T-helper 1 cell (primary cell): ENCODE measurements at regions not wholly inside any gene's neighbourhood (a gene's known extent, or its start where the extent isn't known, plus 50 kb on each side); places are given as distances from the start of the nearest gene placed in this dataset.
"Not testable (repeated sequence)": the region's sequence is repeated elsewhere in the genome, so short reads cannot be mapped to it uniquely, and the experiment has no call there.

Experiments
- DNase-seq, 5 donors: peaks; one replicate each; pipeline ENCODE4 v3.0.0-alpha.2; 2012 to 2020

DNA sequence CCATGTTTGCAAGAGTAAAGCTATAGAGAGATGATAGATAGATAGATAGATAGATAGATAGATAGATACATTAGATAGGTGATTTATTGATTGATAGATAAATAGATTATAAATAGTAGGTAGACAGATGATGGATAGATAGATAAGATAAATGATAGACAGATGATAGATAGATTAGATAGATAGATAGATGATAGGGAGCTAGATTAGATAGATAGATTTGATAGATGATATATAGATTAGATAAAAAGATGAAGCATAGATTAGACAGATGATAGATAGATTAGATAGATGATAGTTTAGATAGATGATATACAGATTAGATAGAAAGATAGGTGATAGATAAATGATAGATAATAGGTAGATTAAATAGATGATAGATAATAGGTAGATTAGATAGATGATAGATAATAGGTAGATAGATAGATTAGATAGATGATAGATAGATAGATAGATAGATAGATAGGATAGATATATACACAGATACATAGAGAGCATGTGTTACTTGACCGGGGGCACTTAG lies 243.3 kb upstream of the FOXK1 start:
- DNase-seq = no peak

DNA sequence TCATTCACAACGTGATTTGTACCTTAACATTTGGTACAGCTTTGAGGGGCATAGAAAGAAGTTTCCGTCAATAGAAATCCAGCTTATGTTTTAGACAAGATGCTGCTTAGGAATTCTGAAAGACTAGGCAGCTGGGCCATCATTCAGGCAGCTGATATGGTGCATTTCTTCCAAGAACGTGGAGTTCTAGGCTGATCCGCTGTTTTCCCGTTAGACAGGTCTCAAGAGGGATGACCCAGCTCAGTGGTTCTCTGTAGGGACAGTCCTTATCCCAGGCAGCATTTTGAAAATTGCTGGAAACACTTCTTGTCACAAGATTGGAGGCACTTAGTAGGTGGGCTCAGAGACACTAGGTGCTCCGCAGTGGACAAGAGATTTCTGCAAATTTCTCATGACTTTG lies 242.7 kb upstream of the FOXK1 start:
- DNase-seq = no peak

DNA sequence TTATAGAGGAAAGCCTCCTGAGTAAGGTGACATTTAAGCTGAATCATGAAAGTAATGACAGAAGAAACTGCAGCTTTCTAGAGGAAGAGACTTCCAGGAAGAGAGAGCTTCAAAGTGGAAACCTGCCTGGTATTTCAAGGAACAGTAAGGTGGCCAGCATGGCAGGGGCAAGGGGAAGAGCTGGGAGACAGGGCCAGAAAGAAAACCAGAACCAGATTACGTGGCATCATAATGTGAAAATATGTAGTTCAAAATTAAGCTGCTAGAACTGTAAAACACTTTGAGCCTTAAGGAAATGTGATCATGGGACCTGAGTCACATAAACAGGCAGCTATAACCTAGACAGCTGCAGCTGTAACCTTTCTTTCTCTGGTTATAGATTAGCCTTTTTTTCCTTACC lies 238.0 kb upstream of the FOXK1 start:
- no peak for DNase-seq

DNA sequence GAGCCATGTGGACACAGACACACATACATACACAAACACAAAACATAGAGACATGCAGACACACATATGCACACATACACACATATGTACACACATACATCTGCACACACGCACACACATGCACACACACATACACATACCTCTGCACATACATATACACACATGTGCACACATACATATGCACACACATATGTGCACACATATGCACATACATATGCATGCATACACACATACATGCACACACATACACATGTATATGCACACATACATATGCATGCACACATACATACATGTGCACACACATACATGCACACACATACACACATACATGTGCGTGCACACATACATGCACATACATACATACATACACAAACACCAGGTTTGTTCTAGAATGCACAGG lies 236.3 kb upstream of the FOXK1 start:
- no peak for DNase-seq

DNA sequence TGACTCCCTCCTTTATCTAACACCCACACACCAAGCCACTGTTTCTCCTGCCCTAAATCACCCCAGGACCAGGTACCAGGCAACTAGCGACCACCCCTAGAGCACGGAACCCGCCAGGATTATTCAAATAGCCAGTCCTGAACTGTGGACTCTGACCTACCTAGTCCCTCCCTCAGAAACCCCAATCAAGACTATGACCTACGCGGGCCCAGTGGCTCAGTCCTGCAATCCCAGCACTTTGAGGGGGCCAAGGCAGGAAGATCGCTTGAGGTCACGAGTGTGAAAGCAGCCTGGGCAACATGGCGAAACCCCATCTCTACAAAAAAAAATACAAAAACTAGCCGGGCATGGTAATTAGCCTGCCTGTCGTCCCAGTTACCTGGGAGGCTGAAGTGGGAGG lies 232.8 kb upstream of the FOXK1 start:
- DNase-seq = no peak

DNA sequence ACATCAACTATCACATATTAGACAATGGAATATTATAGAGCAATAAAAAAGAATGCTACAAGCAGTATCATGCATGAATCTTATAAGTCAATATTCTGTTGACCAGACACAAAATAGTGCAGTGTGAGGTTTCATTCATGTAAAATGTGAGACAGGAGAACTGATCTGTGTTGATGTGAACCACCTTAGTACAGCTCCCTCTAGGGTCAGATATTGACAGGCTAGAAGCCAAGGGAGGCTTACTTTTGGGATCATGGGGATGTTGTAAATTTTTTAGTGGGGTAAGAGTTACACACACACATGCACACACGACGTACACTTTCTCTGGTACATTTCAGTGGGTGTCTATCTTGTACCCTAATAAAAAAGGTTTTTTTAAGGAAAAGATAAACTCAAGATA lies 231.6 kb upstream of the FOXK1 start:
- no peak for DNase-seq

DNA sequence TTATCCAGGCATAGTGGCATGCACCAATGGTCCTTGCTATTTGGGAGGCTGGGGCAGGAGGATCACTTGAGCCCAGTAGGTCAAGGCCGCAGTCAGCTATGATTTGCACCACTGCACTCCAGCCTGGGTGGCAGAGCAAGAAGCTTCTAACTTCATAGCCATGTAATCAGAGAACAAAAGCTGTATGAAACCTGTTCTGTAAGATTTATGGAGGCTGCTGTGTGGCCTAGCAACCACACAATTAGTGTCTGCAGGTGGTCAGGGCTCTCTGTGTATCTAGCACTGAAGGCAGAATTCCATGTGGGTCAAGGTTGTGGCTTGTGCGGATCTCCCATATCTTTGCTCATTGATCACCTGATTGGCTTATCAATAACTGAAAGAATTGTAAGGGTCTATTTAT lies 221.5 kb upstream of the FOXK1 start:
- DNase-seq = no peak

DNA sequence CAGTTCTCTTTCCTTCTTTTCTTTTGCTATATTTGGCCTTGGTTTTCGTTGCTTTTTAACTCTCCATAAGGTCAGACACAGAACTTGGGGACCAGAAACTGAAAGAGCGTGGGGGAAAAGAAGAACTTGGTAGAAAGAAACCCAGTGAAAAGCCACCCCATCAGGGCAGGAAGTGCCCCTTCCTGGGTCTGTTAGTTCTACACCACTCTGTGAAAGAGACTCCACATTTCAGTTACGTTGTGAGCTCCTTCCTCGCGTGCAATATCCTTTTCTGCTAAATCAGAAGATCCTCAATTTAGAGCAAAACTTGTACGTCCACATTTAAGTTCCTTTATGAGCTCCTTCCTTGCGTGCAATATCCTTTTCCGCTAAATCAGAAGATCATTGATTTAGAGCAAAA lies 220.6 kb upstream of the FOXK1 start:
- no peak for DNase-seq

DNA sequence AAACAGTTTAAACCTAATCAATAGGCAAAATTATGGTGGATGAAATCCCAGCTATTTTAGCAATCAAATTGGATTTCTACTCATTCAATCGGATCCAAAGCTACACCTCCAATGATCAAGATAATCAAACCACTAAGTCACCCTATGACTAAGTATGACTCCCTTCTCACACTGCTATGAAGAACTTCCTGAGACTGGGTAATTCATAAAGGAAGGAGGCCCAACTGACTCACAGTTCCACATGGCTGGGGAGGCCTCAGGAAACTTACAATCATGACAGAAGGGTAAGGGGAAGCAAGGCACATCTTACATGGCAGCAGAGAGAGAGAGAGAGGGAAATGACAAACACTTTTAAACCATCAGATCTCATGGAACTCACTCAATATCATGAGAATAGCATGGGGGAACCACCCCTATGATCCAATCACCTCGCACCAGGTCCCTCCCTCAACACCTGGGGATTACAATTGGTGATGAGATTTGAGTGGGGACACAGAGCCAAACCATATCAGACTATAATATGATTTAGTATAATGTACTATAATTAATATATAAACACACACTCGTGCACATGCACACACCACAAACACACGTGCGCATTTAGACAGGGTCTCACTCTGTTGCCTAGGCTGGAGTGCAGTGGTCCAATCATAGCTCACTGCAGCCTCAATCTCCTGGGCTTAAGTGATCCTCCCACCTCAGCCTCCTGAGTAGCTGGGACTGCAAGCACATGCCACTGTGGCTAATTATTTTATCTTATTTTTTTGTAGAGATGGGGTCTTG lies 213.6 kb upstream of the FOXK1 start:
- DNase-seq = no peak

DNA sequence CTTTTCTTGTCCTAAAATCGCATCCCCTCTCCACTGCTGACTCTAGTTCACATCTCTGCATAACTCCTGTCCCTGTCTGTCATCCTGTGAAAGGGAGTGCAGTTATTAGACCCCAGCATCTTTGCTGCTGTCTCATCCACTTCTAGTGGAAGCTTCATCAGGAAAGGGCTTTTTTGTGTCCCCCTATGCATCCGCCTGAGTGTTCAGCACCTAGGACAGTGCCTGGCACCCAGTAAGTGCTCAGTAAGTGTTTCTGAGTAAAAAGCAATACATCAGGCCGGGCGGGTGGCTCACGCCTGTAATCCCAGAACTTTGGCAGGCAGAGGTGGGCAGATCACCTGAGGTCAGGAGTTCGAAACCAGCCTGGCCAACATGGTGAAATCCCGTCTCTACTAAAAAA lies 211.8 kb upstream of the FOXK1 start:
- DNase-seq = no peak

DNA sequence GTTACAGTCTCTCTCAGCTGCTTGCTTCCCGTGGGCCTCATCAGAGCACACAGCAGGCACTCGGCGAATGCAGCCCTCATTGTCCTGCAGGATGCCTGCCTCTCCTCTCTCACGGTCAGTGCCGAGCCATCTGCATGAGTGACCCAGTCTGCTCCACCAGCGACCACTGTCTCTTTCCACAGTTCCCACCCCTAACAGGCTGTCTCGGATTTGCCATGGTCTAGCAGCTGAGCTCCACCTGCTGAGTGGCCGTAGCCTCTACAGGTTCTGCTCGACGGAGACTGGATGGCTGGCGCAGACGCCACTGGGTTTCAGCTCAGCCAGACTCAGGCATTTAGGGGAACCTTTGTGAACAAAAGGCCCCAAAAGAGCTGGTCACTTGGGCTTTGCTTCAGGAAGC lies 209.4 kb upstream of the FOXK1 start:
- no peak for DNase-seq

DNA sequence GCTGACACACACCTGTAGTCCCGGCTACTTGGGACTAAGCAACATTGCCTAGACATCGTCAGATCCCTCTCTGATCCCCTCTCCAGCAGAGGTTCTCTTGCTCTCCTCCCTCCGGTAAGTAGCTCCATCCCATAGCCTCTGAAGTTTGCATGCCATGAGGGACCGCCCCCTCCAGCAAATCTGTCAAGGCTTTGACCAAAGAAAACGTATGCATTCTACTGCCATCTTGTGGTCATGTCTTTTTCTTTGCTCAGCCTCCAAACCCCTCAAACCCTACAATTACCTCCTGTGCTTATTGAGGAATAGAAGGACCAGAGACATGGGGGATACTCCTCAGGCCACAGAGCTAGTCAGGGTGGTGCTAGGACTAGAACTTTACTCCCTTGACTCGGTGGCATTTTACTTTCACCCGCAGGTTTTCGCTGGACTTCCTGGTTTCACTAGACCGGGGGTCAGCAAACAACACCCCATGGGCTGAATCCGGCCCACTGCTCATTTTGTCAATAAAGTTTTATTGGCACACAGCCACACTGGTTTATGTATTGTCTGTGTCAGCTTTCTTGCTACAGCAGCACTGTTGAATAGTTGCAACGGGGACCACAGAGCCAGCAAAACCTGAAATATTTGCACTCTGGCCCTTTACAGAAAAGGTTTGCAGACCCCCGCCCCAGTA lies 202.6 kb upstream of the FOXK1 start:
- DNase-seq = peak in 1 of 5 donors; percentile 7

DNA sequence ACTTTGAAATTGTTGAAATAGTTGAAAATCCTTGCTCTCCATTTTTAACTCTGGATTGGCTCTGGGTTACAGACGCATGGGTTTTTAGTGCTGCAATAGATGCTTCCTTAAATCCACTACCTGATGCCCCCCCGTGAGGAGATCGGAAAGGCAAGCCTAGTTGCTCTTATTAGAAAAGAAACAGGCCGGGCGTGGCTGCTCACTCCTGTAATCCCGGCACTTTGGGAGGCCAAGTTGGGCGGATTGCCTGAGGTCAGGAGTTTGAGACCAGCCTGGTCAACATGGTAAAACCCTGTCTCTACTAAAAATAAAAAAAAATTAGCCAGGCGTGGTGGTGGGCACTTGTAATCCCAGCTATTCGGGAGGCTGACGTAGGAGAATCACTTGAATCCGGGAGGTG lies 202.0 kb upstream of the FOXK1 start:
- DNase-seq = not testable (repeated sequence)

DNA sequence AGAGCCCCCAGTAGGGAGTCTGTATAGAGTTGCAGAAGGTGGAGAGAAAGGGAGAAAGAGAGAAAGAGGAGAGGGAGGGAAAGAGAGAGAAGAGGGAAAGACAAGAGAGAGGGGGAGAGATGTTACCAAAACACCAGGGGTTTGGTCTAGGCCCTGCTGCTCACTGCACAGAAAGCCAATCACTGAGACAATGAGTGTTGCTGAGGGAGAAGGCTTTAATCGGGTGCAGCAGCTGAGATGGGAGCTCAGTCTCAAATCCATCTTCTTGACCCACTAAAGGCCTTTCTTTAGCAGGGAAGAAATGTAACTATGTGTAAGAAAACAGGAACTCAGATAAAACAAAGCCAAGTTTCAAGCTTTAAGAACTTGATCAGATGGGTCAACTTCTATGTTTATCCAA lies 198.2 kb upstream of the FOXK1 start:
- DNase-seq = no peak

DNA sequence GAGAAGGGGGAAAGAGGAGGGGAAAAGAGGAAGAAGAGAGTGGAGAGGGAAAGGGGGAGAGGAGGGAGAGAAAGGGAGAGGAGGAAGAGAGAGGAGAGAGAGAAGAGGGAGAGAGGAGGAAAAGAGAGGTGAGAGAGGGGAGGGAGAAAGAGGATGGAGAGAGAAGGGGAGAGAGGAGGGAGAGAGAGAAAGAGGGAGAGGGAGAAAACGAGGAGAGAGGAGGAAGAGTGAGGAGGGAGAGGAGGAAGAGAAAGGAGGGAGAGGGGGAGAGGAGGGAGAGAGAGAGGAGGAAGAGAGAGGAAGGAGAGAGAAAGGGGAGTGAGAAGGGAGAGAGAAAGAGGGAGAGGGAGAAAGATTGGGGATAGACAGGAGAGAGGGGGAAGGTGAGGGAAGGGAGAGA lies 197.6 kb upstream of the FOXK1 start:
- no peak for DNase-seq

DNA sequence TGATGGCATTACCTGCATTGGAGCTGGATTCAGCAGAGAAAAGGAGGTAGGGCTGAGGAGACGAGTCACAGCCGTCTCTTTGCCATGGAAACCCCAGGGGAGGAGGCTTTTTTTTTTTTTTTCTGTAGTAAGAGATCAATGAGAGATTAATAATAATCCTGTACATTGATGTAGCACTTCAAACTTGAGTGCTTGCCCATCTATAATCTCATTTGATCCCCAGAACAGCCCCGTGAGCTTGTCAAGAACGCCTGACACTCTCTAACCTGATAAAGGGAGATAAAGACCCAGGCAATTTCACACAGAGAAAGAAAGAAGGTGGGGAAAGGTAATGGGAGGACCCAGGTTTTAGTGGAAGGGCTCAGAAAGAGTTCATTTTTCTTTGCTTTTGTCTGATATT lies 195.2 kb upstream of the FOXK1 start:
- no peak for DNase-seq

DNA sequence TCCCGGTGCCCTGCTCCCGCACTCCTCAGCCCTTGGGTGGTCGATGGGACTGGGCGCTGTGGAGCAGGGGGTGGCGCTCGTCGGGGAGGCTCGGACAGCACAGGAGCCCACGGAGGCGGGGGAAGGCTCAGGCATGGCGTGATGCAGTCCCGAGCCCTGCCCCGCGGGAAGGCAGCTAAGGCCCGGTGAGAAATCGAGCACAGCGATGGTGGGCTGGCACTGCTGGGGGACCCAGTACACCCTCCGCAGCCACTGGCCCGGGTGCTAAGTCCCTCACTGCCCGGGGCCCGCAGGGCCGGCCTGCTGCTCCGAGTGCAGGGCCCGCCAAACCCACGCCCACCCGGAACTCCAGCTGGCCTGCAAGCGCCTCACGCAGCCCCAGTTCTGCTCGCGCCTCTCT lies 185.2 kb upstream of the FOXK1 start:
- DNase-seq = not testable (repeated sequence)

DNA sequence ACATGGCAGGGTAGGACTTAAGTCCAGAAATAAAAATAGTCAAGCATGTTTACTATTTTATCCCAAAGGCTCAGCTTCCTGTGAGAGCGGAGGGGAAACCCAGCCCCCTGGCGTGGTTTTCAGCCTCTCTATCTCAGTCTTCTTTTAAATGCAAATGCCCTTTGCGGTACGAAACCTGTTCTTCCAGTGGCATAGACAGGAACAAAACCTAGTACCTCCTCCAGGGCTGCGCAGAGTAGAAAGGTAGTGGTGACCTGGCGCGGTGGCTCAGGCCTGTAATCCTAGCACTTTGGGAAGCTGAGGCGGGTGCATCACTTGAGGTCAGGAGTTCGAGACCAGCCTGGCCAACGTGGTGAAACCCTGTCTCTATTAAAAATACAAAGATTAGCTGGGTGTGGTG lies 181.3 kb upstream of the FOXK1 start:
- DNase-seq = no peak

DNA sequence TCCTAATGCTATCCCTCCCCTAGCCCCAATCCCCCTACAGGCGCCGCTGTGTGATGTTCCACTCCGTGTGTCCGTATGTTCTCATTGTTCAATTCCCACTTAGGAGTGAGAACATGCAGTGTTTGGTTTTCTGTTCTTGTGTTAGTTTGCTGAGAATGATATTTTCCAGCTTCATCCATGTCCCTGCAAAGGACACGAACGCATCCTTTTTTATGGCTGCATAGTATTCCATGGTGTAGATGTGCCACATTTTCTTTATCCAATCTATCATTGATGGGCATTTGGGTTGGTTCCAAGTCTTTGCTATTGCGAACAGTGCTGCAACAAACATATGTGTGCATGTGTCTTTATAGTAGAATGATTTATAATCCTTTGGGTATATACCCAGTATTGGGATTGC lies 174.2 kb upstream of the FOXK1 start:
- not testable (repeated sequence) for DNase-seq

DNA sequence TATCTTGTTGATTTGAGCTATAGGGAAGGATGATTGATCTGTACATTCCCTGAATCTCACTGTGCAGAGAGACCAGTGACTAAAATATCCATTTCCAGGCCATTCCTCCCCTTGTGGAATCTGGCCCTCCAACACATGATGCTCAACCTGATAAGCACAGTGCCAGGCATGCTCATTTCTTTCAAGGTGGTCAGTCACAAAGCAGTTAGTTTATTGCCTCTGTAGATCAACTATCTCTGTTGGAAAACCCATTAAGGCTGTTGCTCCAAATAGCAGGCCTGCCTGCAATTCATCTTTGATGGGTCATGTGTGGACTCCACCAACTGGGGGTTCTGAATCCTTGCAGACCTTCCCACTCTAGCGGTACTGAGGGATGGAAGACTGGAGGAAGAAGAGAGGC lies 168.6 kb upstream of the FOXK1 start:
- no peak for DNase-seq

DNA sequence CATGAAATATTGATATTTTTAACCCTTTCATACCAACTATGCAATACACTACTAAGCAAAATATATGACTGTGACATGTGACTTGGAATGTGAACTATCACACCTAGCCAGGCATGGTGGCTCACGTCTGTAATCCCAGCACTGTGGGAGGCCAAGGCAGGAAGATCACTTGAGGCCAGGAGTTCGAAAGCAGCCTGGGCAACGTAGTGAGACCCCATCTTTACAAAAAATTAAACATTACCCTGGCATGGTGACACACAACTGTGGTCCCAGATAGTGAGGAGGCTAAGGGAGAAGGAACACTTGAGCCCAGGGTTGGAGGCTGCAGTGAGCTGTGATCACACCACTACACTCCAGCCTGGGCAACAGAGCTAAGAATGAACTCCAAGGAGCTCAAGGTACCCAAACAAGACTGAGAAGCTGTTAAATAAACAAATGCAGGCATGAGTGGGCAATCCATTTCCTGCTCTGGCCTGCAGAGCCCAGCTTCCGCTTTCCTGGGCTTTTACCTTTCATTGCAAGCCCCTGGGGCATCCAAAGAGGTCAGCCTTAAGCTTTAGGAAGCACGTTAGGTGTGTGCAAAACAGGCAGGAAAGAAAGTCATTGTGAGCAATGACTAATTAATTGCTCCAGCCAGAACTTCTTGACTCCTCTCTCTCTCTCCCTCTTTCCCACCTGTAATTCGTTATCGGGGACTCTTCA lies 162.1 kb upstream of the FOXK1 start:
- no peak for DNase-seq

DNA sequence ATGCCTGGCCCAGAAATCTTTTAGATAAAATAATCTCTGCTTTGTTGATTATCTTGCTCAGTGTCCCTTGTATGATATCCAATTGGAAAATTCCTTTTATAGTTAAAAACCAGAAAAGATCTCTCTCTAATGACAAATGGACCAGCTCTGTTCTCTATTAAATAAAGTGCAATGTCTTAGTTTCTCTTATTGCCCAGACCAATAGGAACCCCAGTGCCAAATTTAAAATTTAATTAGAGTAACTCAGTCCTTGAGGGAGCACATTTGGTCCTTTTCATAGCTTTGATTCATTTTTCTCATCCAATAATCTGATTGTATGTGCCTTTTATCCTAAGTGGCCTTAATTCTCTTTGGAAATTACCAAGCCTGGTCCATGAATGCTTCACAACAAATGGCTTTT lies 158.9 kb upstream of the FOXK1 start:
- no peak for DNase-seq

DNA sequence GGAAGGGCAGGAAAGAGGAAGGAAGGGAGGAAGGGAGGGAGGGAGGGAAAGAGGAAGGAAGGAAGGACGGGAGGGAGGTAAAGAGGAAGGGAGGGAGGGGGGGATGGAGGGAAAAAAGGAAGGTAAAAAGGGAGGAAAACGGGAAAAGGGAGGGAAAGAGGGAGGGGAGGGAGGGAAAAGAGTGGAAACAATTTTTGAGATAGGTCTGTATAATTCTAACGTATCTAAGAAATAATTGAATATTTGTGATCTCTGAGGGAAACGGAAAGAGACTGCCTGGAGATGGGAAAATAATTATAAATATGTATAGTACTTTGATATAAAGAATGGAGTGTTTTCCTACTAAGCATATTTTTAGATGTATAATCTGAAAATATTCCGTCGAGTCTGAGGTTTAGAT lies 158.2 kb upstream of the FOXK1 start:
- DNase-seq = no peak

DNA sequence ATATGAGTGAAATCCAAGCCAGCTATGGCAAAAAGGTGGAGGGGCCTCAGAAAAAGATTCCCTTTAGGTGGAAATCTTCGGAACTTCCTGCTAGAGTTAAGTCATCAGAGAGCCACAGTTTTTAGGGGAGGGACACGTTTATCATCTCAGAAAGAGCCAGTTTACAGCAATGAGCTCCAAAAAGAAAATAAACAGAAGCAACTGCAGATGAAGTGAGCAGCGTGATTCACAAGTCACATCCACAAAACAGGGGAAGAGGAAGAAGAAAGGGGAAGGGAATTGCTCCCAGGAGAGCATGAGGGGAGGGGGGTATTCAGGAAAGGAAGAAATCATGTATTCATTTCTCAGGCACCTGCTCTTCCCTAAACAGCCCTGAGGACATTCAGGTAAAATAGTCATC lies 156.2 kb upstream of the FOXK1 start:
- no peak for DNase-seq
